Nucleus accumbens (tissue), 56 donors: ENCODE measurements at regions not wholly inside any gene's neighbourhood (a gene's known extent, or its start where the extent isn't known, plus 50 kb on each side); places are given as distances from the start of the nearest gene placed in this dataset.

Experiments used
- DNase-seq, 56 donors: peaks; one replicate each; lab custom pipeline; 2025; lab: John Stamatoyannopoulos, UW

- no peak for DNase-seq
These were observed 412.9 kb upstream of the SUCLG2 start for GRCh38 chr3:68067314-68067713.

- no peak for DNase-seq
These were observed 408.5 kb upstream of the SUCLG2 start for GRCh38 chr3:68062926-68063325.

- DNase-seq = no peak
These were observed 406.5 kb upstream of the SUCLG2 start for GRCh38 chr3:68060910-68061309.

- no peak for DNase-seq
These were observed 405.8 kb upstream of the SUCLG2 start for GRCh38 chr3:68060191-68060590.

- no peak for DNase-seq
These were observed 405.3 kb upstream of the SUCLG2 start for GRCh38 chr3:68059628-68060152.

GRCh38 chr3:68057637-68058320, 403.4 kb upstream of the SUCLG2 start:
- DNase-seq = no peak

- DNase-seq = no peak
These were observed 402.1 kb upstream of the SUCLG2 start for GRCh38 chr3:68056556-68056955.

- DNase-seq = no peak
These were observed 400.8 kb upstream of the SUCLG2 start for GRCh38 chr3:68055215-68055614.

GRCh38 chr3:68049776-68050175, 395.4 kb upstream of the SUCLG2 start:
- DNase-seq = no peak

GRCh38 chr3:68045976-68046375, 391.6 kb upstream of the SUCLG2 start:
- no peak for DNase-seq

GRCh38 chr3:68033867-68034266, 379.5 kb upstream of the SUCLG2 start:
- DNase-seq = no peak

- DNase-seq = no peak
These were observed 377.8 kb upstream of the SUCLG2 start for GRCh38 chr3:68032209-68032608.

- no peak for DNase-seq
These were observed 370.8 kb upstream of the SUCLG2 start for GRCh38 chr3:68025189-68025588.

GRCh38 chr3:68019876-68020275, 365.5 kb upstream of the SUCLG2 start:
- no peak for DNase-seq

GRCh38 chr3:68018275-68018674, 363.9 kb upstream of the SUCLG2 start:
- DNase-seq = no peak

GRCh38 chr3:68017069-68017468, 362.7 kb upstream of the SUCLG2 start:
- DNase-seq = no peak

GRCh38 chr3:68009900-68010299, 355.5 kb upstream of the SUCLG2 start:
- peak in 1 of 56 donors; percentile 8 for DNase-seq

GRCh38 chr3:68007621-68008226, 353.3 kb upstream of the SUCLG2 start:
- DNase-seq = peak in 25 of 56 donors; percentile 1 to 46 (median 17)

GRCh38 chr3:68006646-68007045, 352.2 kb upstream of the SUCLG2 start:
- DNase-seq = no peak

- DNase-seq = no peak
These were observed 349.7 kb upstream of the SUCLG2 start for GRCh38 chr3:68004091-68004490.

- DNase-seq = no peak
These were observed 343.9 kb upstream of the SUCLG2 start for GRCh38 chr3:67998281-67998680.

GRCh38 chr3:67995206-67995605, 340.8 kb upstream of the SUCLG2 start:
- no peak for DNase-seq
